HG03196 (cell line): ENCODE measurements at regions not wholly inside any gene's neighbourhood (a gene's known extent, or its start where the extent isn't known, plus 50 kb on each side); places are given as distances from the start of the nearest gene placed in this dataset.
"Not testable (repeated sequence)": the region's sequence is repeated elsewhere in the genome, so short reads cannot be mapped to it uniquely, and the experiment has no call there.

ENCODE experiments used
- ATAC-seq: cut with Tn5 transposase; IDR thresholded peaks from one replicate; pipeline ENCODE4 v1.9.1; 2021; ENCODE audit not compliant: unreplicated experiment

DNA sequence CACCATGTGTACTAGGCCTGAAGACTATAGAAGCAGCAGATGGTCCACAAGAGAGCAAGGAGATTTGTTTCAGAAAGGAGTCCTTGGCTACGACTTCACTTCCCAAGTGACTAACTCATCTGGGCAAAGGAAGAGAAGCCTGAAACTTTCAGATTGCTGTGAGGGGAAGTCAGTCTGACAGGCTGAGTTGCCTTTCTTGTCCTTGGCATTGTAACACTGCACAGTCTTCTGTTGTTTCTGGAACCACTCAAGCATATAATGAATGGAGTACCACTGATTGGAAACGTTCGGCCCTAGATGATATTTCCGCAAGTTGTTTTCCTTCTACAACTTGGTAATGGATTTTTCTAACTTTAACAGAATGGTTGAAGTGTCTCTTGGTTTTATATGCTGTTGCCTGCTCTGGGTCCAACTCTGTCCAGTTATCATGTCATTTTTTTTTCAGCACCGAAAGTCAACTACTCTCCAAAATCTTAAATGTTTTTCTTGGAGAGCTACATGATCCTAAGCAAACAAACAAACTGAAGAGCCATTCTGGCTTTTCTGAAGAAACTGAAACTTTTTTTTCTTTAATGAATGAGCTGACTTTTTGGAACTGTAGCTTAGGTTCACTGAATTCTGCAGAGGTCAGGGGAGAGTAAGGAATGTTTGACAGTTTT lies 685.7 kb downstream of the MECOM start:
- ATAC-seq, result no peak

DNA sequence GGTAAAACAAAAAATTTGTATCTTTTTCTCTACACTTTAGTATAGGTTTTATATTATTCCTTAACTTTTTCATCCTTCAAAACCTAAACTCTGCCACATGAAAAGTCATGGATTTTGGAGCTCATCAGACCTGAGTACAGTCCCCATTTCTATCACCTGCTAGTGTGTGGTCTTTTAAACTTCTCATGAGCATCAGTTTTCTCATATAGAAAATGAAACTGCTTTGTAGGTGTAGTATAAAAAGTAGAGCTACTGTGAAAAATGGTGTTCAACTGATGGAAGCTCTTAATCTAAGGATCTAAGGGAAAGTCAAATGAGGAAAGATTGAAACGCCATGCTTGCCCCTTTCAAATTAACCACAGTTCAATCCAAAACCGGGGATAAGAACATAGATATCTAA lies 686.5 kb downstream of the MECOM start:
- ATAC-seq, result no peak

DNA sequence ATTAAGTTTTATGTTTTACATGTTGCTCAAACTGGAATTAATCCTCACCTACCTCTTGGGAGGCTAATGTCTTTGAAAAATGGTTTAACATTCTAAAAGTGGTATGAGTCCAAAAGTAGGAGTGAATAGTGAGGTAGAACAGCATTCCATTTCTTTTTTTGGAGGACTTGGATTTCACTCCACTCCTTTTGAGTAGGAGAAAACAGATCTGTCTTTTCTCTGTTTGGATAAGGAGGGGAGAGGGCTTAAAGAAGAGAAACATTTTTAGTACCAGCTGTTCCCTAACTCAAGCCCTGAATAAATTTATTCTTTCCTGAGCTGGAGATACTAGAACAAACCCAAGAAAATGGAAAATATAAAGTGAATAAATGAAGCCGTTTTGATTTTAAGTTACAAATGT lies 687.9 kb downstream of the MECOM start:
- ATAC-seq, result no peak

DNA sequence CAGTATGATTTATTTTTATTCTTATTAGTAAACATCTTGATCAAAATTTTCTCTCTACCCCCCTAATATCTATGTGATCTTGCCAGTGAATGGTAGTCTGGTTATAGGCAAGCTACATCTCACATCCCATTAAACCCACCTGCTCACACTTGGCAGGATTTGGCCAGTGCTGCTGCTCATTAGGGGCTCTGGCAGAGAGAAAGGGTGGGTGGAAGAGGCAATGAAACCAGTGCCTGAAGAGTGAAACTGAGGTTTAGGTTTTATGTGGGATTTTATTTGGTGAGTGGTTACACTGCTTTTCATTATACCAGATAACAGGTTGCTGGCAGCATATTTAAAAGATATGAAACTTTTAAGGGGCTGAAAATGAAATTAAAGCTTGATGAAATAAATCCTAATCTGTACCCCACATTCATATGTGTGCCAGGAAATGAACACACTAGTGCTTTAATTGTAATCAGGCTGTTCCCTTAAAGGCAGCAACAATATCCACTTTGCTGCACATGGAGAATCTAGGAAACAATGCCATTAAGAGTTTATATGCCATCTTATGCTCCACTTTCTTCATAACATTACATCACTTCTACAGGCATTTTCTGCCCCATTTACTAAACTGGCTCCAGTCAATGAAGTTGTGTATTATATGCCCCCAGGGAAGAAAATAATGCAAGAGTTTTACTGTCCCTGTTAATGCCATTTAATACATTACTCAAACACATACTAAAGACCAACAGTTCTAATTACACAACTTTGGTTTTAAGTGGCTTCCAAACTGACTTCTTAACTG lies 688.7 kb downstream of the MECOM start:
- no peak for ATAC-seq

DNA sequence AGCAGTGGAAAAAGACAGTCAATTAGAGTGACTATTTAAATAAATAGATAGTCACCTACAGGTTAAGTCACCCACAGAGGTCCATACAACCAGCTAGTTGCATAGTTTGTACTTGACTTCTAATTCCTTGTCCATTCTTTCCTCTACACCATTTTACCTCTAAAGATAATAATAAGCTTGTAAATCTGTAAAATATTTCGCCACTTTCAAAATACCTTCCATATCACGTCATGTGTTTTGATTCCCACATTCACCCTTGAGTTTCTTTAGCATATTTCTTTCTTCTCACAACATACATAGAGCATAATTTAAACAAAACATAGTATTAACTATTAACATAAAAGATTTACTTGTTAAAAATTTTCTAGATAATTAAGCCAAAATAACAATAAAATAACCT lies 689.6 kb downstream of the MECOM start:
- no peak for ATAC-seq

DNA sequence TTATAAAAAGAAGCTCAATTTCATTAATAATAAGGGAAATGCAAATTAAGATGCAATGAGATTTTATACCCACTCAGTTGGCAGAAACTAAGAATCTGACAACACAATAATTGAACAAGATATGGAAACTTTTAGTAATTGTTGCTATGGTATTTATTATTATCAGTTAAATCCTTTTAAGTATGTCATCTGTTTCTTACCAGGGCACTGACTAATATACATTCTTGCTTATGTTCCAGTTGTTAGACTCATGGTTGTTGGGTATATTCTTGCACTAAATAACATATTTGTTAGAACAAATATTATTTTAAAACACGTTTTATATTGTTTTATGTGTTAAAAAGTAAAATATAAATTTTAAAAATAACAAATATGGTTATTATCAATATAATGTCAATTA lies 690.3 kb downstream of the MECOM start:
- ATAC-seq, result no peak

DNA sequence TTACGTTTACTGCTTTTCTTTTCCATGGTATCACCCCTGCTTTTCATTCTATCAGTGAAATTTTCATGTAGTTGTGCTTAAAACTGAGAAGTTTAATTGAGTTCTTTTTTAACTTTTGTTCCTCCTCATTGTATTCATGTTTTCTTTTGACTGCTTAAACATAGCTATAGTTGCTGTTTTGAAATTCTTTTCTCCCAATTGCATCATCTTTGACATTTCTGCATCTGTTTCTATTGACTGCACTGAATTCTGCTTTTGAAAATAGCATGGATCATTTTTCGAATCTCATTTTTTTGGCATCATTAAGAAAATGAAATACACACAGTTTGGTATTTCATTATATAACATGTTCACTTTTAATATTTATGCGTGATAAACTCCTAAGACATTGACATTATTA lies 694.9 kb downstream of the MECOM start:
- no peak for ATAC-seq

DNA sequence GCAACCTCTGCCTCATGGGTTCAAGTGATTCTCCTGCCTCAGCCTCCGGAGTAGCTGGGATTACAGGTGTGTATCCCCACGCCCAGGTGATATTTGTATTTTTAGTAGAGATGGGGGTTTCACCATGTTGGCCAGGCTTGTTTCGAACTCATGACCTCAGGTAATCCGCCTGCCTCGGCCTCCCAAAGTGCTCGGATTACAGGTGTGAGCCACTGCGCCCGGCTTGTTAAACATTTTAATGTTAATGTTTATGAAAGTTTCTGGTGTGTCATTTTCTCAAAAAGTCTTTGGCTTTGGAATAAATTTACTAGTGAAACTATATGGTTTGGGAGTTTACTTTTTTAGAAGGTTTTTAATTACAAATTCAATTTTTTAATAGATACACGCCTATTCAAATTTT lies 698.8 kb downstream of the MECOM start:
- ATAC-seq, result no peak

DNA sequence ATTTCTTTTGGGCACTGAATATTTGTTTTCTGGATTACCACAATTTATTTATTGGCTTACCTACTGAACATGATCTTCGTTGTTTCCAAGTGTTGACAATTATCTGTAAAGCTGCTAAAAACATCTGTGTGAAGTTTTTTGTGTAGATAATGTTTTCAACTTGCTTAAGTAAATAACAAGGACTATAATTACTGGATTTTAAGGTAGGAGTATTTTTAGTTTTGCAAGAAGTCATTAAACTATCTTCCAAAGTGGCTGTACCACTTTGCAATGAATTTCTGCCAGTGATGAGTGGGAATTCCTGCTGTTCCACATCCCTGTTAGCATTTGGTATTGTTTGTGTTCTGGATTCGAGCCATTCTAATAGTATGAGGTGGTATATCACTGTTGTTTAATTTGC lies 702.2 kb downstream of the MECOM start:
- no peak for ATAC-seq

DNA sequence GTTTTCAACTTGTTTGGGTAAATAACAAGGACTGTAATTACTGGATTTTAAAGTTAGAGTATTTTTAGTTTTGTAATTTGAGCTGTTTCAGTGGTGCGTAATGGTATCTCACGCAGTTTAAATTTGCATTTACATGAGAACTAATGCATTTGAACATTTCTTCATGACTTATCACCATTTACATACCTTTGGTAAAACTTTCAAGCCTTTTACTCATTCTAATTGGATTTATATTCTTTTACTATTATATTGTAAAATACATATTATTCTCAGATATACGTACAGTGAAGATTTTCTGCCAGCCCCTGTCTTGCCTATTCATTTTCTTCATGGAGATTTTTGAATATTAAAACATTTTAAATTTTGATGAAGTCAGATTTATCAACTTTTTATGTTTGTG lies 703.8 kb downstream of the MECOM start:
- ATAC-seq, result no peak

DNA sequence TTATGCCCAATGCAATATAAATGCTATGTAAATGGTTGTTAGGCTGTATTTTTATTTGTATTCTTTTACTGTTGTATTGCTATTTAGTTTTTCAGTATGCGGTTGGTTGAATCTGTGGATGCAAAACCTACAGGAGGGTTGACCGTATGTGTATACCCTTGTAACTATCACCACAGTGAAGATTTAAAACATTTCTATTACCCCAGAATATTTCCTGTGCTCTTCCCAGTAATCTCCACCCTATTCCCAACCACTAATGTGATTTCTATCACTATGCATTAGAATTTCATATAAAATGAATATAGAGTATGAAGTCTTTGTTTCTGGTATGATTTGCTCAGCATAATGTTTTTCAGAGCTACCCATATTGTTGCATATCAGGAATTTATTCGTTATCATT lies 705.0 kb downstream of the MECOM start:
- ATAC-seq, result no peak

DNA sequence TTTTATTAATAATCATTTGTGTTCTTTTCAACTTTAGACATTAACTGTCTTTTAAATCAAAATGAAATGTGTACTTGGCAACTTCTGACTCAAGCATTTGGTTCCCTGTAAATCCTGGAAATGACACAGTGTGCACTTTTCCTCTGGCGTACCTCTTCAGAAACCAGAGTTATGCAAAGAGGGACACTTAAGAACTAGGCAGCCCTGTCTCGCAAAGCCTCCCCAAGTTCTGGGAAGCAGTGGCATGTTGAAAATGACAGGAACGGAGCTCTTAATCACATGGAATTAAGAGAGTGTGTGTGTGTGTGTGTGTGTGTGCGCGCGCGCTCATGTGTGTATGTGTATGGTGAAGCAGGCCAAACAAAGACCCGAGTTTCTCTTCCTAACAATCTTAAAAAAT lies 707.4 kb downstream of the MECOM start:
- no peak for ATAC-seq

DNA sequence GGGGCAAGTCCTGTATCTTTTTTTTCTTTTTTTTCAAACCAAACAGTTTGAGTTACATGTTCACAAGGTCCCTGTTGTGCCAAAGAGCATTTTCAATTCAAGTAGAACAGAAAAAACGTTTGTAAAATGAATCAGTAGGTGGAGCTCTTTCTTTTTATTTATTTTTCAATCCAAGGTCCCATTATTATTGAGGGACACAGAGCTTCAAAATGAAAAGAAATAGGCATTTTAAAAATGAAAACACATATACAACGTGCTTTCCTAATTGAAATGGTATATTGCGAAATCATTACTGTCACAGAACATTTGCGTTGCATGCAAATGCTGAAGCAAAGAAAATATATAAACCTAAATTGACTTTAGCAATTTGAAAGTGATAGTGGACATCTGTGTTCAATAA lies 711.0 kb downstream of the MECOM start:
- ATAC-seq, result no peak

DNA sequence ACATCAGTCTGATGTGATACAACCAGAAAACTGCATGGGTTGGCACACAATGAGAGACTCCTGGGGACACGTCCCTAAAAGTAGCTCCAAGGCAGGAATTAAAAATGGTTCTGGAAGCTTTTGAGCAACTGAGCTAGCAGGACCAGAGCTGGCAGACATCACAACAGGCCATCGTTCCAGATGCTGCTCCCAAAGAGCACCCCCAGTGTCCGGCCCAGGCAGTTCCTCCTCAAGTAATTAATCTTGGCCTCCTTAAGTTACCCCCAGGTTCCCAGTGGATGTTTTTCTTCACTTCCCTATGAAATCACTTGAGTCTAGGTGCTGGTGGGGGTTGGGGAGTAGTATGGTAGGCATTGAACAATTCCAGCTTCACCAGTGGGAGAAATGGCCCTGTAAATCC lies 711.6 kb downstream of the MECOM start:
- ATAC-seq, result no peak

DNA sequence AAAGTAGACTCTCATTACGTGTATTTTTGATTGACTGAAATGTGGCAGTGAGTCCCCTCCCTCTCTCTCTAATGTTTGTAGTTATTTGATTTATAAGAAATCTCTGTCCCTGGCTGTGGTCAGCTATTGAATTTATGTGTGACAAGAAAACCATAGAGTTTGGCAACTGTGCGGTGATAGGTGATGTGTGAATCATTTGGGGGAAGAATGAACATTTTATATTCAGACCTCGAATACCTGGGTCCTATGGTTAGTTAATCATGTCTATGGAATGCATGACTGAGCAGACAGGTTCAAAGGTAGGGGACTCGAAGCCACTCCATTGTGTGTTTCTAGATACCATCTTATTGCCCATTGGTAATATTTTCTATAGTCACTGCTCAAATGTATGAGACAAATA lies 712.1 kb downstream of the MECOM start:
- ATAC-seq, result no peak

DNA sequence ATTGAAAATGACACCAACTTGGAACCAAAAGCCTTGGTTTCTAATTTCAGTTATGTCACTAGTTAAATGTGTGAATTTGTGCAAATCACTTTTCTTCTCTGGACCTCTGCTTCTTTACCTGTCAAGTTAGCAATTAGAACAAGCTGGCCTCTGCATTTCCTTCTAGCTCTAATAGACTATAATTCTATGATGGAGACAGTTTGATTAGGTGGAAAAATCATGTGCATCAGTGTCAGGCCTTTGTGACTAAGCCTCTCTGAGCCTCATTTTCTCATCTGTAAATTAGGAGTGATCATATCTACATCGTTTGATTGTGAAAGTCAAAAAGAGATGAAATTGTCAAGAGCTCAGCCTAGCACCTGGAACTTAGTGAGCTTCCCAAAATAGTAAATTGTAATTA lies 712.9 kb downstream of the MECOM start:
- ATAC-seq, result no peak

DNA sequence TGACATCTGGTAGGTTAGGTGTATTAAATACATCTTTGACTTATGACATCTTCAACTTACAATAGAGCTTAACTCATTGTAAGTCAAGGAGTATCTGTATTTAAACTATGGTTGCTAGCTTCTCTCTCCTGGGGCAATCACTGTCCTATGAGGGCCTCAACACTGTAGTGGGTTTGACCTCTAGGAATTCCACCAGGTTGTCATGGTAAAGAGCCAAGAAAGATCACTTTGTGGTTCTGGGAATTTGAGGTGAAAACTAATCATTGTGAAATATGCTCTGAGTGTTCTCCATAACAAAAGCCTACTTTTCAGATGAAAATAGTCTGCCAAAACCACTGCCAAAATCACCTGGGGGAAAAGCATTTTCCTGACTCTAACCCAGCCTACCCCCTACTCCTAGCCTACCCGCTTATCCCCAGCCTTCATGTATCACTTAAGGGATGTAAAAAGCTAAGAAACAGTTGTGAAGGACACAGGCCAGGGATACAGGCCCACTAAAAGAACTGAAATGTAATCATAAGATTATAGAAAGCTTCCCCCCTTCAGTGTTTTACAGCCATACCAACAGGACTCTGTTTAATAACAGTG lies 723.8 kb downstream of the MECOM start:
- ATAC-seq, result no peak

DNA sequence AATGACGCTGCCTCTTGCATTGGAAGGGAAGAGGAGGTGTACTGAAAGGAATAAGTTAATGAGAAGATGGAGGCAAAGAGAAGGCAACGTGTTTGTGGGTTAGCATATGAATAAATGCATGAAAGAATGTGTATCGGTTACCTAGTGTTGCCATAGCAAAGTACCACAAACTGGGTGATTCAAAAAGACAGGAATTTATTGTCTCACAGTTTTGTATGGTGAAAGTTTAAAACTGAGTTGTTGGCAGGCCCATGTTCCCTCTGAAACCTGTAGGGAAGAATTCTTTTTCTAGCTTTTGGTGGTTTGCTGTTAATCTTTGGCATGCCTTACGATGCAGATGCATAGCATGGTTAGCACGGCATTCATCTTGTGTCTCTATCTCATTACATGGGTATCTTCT lies 729.9 kb downstream of the MECOM start:
- no peak for ATAC-seq

DNA sequence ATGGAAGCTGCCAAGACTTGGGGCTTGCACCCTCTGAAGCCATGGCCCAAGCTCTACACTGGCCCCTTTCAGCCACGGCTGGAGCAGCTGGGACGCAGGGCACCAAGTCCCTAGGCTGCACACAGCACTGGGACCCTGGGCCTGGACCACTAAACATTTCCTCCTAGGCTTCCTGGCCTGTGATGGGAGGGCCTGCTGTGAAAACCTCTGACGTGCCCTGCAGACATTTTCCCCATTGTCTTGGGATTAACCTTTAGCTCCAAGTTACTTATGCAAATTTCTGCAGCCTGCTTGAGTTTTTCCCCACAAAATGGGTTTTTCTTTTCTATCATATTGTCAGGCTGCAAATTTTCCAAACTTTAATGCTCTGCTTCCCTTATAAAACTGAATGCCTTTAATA lies 733.5 kb downstream of the MECOM start:
- not testable (repeated sequence) for ATAC-seq

DNA sequence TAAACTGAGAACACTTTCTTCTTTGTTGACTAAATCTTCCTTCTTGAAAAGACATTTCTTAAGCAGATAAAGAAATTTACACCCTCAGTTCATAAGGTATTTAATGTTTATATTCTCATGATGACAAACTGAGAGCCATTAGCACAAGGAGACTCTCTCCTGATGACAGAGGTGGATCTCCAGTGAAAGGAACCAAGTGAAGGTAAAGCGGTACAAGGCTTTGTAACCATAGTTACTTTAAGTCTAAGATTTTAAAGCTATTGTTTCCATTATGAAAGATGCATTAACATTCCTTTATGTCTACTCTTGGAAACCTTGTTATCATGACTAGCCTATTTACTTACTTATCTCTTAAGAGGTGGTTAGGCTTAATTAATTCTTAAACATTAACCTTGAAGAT lies 737.1 kb downstream of the MECOM start:
- no peak for ATAC-seq

DNA sequence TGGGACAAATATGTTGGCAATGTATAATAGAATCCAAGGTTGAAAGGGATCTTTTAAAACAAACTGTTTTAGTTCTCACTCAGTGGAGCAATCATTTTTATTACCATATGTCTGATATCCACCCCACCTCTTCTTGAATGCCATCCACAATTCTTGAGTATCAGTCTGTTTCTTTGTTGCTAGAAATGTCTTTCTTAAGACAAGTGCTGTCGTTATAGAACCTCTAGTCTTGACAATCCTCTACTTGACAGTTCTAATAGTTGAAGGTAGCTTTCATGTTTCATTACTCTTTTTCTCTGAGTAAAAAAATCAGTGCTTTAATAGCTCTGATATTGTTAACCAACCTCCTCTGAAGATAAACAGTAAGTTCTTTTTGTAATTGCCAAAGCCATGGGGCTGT lies 737.9 kb downstream of the MECOM start:
- no peak for ATAC-seq

DNA sequence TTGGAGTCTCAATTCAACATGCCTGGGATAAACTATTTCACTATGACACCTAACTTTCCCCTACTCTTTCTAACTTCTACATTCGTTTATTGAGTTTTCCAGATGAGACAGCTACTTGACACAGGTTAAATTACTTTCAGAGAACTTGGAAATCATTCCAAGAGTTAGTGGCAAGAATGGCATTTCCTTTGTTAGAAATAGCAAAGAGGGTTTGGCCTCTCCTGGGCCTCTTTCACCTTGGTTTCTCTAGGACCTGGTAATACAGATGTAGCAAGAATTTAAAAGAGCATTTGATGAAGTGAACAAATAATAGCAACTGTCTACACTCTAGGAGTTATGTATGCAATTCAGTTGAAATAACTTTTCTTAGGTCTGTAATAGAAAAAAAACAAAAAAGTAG lies 748.9 kb downstream of the MECOM start:
- no peak for ATAC-seq

DNA sequence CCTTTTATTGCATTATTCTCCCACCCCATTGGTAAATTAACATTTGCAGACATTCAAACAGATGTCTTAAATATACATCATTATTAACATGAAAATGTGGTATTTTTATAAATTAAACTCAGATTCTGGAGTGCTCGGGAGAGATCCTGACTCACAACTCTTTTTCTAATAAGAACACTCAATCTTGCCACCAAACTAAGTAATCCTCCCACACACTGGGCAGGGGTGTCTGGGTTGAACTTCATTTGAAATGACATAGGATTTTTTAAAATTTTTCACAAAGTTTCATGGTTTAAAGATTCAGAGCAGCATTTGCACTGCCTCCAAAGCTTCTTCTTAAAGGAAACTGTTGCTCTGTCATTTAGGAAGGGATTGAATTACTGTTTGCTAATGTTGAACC lies 754.3 kb downstream of the MECOM start:
- ATAC-seq, result no peak
